ENCODE measurements at regions not wholly inside any gene's neighbourhood (a gene's known extent, or its start where the extent isn't known, plus 50 kb on each side); places are given as distances from the start of the nearest gene placed in this dataset.

DNA sequence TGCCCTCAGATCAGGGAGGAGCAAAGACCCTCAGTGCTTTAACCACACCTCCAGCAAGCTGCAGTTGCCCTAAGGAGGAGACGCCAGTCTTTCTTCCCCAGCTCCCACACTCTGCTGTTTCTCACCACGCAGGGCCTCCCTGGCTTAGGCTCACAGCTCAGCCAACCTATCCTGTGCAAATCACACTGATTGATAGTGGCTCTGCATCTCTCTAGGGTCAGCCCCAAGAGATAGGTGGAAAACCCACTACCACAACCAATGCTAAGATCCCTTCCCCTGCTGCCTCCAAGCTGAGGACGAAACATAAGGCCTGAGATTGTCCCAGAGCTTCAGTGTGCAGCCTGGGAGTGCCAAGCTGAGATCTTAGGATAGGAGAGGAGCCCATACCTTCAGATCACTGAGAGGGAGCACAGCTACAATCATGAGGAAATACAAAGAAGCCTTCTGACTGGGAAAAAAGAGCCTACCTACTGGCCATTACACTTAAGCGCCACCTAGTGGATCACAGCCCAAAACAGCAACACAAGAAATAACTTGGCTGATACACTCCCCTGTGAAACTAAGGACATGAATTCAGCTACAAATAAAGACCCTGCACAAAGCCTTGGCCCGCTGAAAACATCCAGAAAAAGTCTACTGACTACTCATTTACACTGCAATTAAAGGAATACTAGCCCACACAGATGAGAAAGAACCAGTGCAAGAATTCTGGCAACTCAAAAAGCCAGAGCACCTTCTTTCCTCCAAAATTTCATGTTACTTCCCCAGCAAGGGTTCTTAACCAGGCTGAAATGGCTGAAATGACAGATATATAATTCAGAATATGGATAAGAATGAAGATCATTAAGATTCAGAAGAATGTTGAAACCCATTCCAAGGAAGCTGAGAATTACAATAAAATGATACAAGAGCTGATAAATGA, 271.5 kb upstream of the DCBLD2 start:
- H3K36me3 ChIP-seq (ENCODE audit: control insufficient read depth, insufficient read depth, low read length) = no peaks in the 10 kb centered on the region
- H3K4me3 ChIP-seq (ENCODE audit: low read depth, low read length) = no peak overlapping the region
- TF ChIP-seq CTCF (IDR thresholded peaks at IDR 0.05; ENCODE audit: insufficient read depth, low read length, severe bottlenecking) = peak; percentile 86
- no peaks in the 10 kb centered on the region for H3K27me3 ChIP-seq (ENCODE audit: control insufficient read depth, insufficient read depth, low read length)
- FAIRE-seq = peak; percentile 13
- peak; percentile 65 for DNase-seq (ENCODE audit: low read depth)

DNA sequence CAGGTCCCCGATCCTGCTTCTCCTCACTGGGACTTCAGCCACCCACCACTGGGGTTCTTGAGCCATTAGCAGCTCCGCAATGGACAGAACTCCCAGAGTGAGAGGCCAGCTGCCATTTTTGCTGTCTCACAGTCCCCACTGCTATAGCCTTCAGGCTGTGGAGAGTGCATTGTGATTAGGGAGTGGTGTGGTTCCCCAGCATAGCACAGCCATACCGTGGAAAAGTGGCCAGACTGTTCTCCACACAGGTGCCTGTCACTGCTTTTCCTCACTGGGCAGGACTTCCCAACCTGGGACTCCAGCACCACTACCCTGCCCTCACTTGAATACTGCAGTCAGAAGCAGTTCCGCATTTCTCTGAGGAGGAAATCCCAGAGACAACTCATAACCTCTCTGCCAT, 270.3 kb upstream of the DCBLD2 start:
- H3K27me3 ChIP-seq (ENCODE audit: control insufficient read depth, insufficient read depth, low read length) = no peaks in the 10 kb centered on the region
- no peaks in the 10 kb centered on the region for H3K36me3 ChIP-seq (ENCODE audit: control insufficient read depth, insufficient read depth, low read length)
- FAIRE-seq = peak; percentile 81
- no peak overlapping the region for H3K4me3 ChIP-seq (ENCODE audit: low read depth, low read length)
- DNase-seq (ENCODE audit: low read depth) = no peak
- no peak for TF ChIP-seq CTCF (IDR thresholded peaks at IDR 0.05; ENCODE audit: insufficient read depth, low read length, severe bottlenecking)

- no peak for DNase-seq (ENCODE audit: low read depth)
These were observed 269.5 kb upstream of the DCBLD2 start for GRCh38 chr3:99170867-99171517.

GRCh38 chr3:99167071-99167470, 265.6 kb upstream of the DCBLD2 start:
- TF ChIP-seq CTCF (IDR thresholded peaks at IDR 0.05; ENCODE audit: insufficient read depth, low read length, severe bottlenecking) = no peak
- Histone ChIP-seq H3K27me3 (ENCODE audit: control insufficient read depth, insufficient read depth, low read length) (no peaks in the 10 kb centered on the region), H3K4me3 (ENCODE audit: low read depth, low read length) (no peak overlapping the region), H3K36me3 (ENCODE audit: control insufficient read depth, insufficient read depth, low read length) (no peaks in the 10 kb centered on the region)
- FAIRE-seq = no peak
- DNase-seq (ENCODE audit: low read depth) = peak; percentile 20

More at GRCh38 chr3:99170867-99171517, 269.5 kb upstream of the DCBLD2 start:
- H3K4me3 ChIP-seq (ENCODE audit: low read depth, low read length) = no peak overlapping the region
- H3K36me3 ChIP-seq (ENCODE audit: control insufficient read depth, insufficient read depth, low read length) = no peaks in the 10 kb centered on the region
- TF ChIP-seq CTCF (IDR thresholded peaks at IDR 0.05; ENCODE audit: insufficient read depth, low read length, severe bottlenecking) = no peak
- FAIRE-seq = peak; percentile 47
- no peaks in the 10 kb centered on the region for H3K27me3 ChIP-seq (ENCODE audit: control insufficient read depth, insufficient read depth, low read length)

- FAIRE-seq (no peak), DNase-seq (ENCODE audit: low read depth) (no peak)
- TF ChIP-seq CTCF (IDR thresholded peaks at IDR 0.05; ENCODE audit: insufficient read depth, low read length, severe bottlenecking) = no peak
- Histone ChIP-seq H3K36me3 (ENCODE audit: control insufficient read depth, insufficient read depth, low read length) (no peaks in the 10 kb centered on the region), H3K4me3 (ENCODE audit: low read depth, low read length) (no peak overlapping the region), H3K27me3 (ENCODE audit: control insufficient read depth, insufficient read depth, low read length) (no peaks in the 10 kb centered on the region)
These were observed 261.8 kb upstream of the DCBLD2 start for GRCh38 chr3:99163314-99163713.

Data from bronchial epithelial cell (primary cell).